IMR-90 (cell line): ENCODE measurements at regions not wholly inside any gene's neighbourhood (a gene's known extent, or its start where the extent isn't known, plus 50 kb on each side); places are given as distances from the start of the nearest gene placed in this dataset.

Experiments used
- ATAC-seq: fragments of 200-7000 bp; cut with Tn5 transposase; 2 replicates; pipeline ENCODE4 v1.9.1; 2020; ENCODE audit warnings: low read depth, mild to moderate bottlenecking, moderate library complexity
- BruUV-seq: library from RNA; stranded (reverse); fragments of 400-500 nt; replicated peaks from 2 replicates; lab custom pipeline; 2021; lab: Mats Ljungman, UMichigan
- CTCF ChIA-PET: fragments of 300-600 bp; formaldehyde crosslinking; extraction: SDS; loops from one replicate; lab custom pipeline; 2021; ENCODE audit warnings: antibody characterized with exemption; lab: Yijun Ruan, JAX
- POLR2A ChIA-PET: fragments of 300-600 bp; sonication (Branson Sonifier 250); formaldehyde crosslinking; loops from one replicate; lab custom pipeline; 2022; ENCODE audit warnings: antibody characterized with exemption; ENCODE audit not compliant: unreplicated experiment; lab: Charles Lee
- DNase-seq: peaks from one replicate; pipeline ENCODE4 v3.0.0; 2013
- H2AFZ ChIP-seq: replicated peaks from 2 replicates; pipeline ENCODE3; 2013; ENCODE audit warnings: low read length, mild to moderate bottlenecking; ENCODE audit not compliant: poor library complexity
- H2AK5ac ChIP-seq: 2 replicates; pipeline ENCODE4 v1.6.1; 2013; ENCODE audit warnings: low read depth, low read length, inconsistent platforms
- H2AK9ac ChIP-seq: replicated peaks from 2 replicates; pipeline ENCODE3; 2013; ENCODE audit warnings: mild to moderate bottlenecking, low read depth, low read length, moderate library complexity; ENCODE audit not compliant: poor library complexity
- H2BK120ac ChIP-seq: 2 replicates; pipeline ENCODE4 v1.6.1; 2013; ENCODE audit warnings: low read depth, low read length, inconsistent platforms
- H2BK15ac ChIP-seq: 3 replicates; pipeline ENCODE4 v1.6.1; 2013; ENCODE audit warnings: low read depth, low read length, inconsistent platforms
- H2BK20ac ChIP-seq: 2 replicates; pipeline ENCODE4 v1.6.1; 2013; ENCODE audit warnings: low read depth, mild to moderate bottlenecking, inconsistent platforms, low read length, moderate library complexity
- H2BK5ac ChIP-seq: 2 replicates; pipeline ENCODE4 v1.6.1; 2013; ENCODE audit warnings: mild to moderate bottlenecking, low read depth, low read length, inconsistent platforms; ENCODE audit not compliant: poor library complexity, severe bottlenecking
- H3K14ac ChIP-seq: replicated peaks from 2 replicates; pipeline ENCODE4 v1.6.1; 2013; ENCODE audit warnings: low read depth, low read length, inconsistent platforms
- H3K18ac ChIP-seq: 2 replicates; pipeline ENCODE4 v1.6.1; 2013; ENCODE audit warnings: low read depth, low read length, control low read depth
- H3K23ac ChIP-seq: 2 replicates; pipeline ENCODE4 v1.6.1; 2013; ENCODE audit warnings: low read depth, low read length, inconsistent platforms
- H3K27ac ChIP-seq: 2 replicates; pipeline ENCODE4 v1.5.1; 2013; ENCODE audit warnings: mild to moderate bottlenecking, control low read depth, low read length; ENCODE audit not compliant: insufficient read depth
- H3K27me3 ChIP-seq: 2 replicates; pipeline ENCODE4 v1.6.1; 2013; ENCODE audit warnings: low read length; ENCODE audit not compliant: control insufficient read depth, insufficient read depth
- H3K36me3 ChIP-seq: 2 replicates; pipeline ENCODE4 v1.6.1; 2013; ENCODE audit warnings: low read length, mixed read lengths; ENCODE audit not compliant: control insufficient read depth, insufficient read depth
- H3K4ac ChIP-seq: 2 replicates; pipeline ENCODE4 v1.6.1; 2013; ENCODE audit warnings: low read depth, low read length, inconsistent platforms
- H3K4me1 ChIP-seq: 2 replicates; pipeline ENCODE4 v1.6.1; 2013; ENCODE audit warnings: low read length, mixed read lengths; ENCODE audit not compliant: control insufficient read depth, insufficient read depth
- H3K4me2 ChIP-seq: 2 replicates; pipeline ENCODE4 v1.6.1; 2013; ENCODE audit warnings: low read depth, mild to moderate bottlenecking, control low read depth, low read length, moderate library complexity
- H3K4me3 ChIP-seq: 2 replicates; pipeline ENCODE4 v1.5.1; 2013; ENCODE audit warnings: low read depth, mild to moderate bottlenecking, control low read depth, low read length, moderate library complexity; ENCODE audit not compliant: insufficient read depth
- H3K56ac ChIP-seq: 2 replicates; pipeline ENCODE4 v1.6.1; 2013; ENCODE audit warnings: low read length, inconsistent platforms; ENCODE audit not compliant: insufficient read depth; ENCODE audit errors: extremely low read depth
- H3K79me1 ChIP-seq, 2 experiments: 2 replicates each; pipeline ENCODE4 v1.6.1; 2013; ENCODE audit warnings: low read length in 2 of 2, inconsistent platforms in 1 of 2, low read depth in 1 of 2
- H3K9ac ChIP-seq: 2 replicates; pipeline ENCODE4 v1.6.1; 2013; ENCODE audit warnings: low read depth, low read length, control low read depth
- H3K9me1 ChIP-seq: 2 replicates; pipeline ENCODE4 v1.6.1; 2013; ENCODE audit warnings: low read length, inconsistent platforms; ENCODE audit not compliant: insufficient read depth
- H3K9me3 ChIP-seq: 2 replicates; pipeline ENCODE4 v1.6.1; 2013; ENCODE audit warnings: low read length; ENCODE audit not compliant: control insufficient read depth, insufficient read depth
- H4K20me1 ChIP-seq: 2 replicates; pipeline ENCODE4 v1.6.1; 2013; ENCODE audit warnings: low read length, inconsistent platforms; ENCODE audit not compliant: insufficient read depth
- H4K5ac ChIP-seq: 2 replicates; pipeline ENCODE4 v1.6.1; 2013; ENCODE audit warnings: mild to moderate bottlenecking, low read depth, low read length, control low read depth
- H4K8ac ChIP-seq, 2 experiments: 2 replicates each; pipeline ENCODE4 v1.6.1; 2013; ENCODE audit warnings: low read depth in 2 of 2, low read length in 2 of 2, control low read depth in 1 of 2, inconsistent platforms in 1 of 2
- H4K91ac ChIP-seq: 2 replicates; pipeline ENCODE4 v1.6.1; 2013; ENCODE audit warnings: low read depth, low read length, inconsistent platforms; ENCODE audit not compliant: insufficient read depth
- CHD1 ChIP-seq: IDR thresholded peaks from 2 replicates; pipeline ENCODE4 v1.6.1; 2012; ENCODE audit warnings: low read depth, low read length, improper control_type of control experiment
- CTCF ChIP-seq: conservative IDR thresholded peaks from 2 replicates; pipeline ENCODE4 v1.5.1; 2012; ENCODE audit warnings: mild to moderate bottlenecking, low read depth, low read length, improper control_type of control experiment
- FOS ChIP-seq: fragments of 150-350 bp; IDR thresholded peaks from 2 replicates; pipeline ENCODE4 v1.6.1; 2016; ENCODE audit warnings: low read depth, low read length
- NFE2L2 ChIP-seq: fragments of 150-350 bp; IDR thresholded peaks from 2 replicates; pipeline ENCODE4 v1.6.1; 2016; ENCODE audit warnings: low read depth, mild to moderate bottlenecking, low read length
- SMC3 ChIP-seq: fragments of 150-350 bp; IDR thresholded peaks from 2 replicates; pipeline ENCODE4 v1.6.1; 2016; ENCODE audit warnings: low read depth, mild to moderate bottlenecking, antibody characterized with exemption, low read length, moderate library complexity
- USF2 ChIP-seq: fragments of 150-350 bp; IDR thresholded peaks from 2 replicates; pipeline ENCODE4 v1.6.1; 2017; ENCODE audit warnings: mild to moderate bottlenecking, antibody characterized with exemption, low read length, low read depth
- WGBS, 2 experiments: methylation state at CpG; one replicate each; pipeline versions ENCODE4 v1.1.5 to v1.1.7; 2013; ENCODE audit warnings: missing lambda C conversion rate in 2 of 2; ENCODE audit not compliant: insufficient read length in 1 of 2; ENCODE audit errors: extremely low coverage in 2 of 2; 5-methylcytosine and 5-hydroxymethylcytosine counted together
- dilution Hi-C: fragments of 300-500 bp; cut with HindIII; formaldehyde crosslinking; loops from one replicate; pipeline ENCODE4 v1.14.3; 2018; ENCODE audit warnings: low sequenced_read_pairs; ENCODE audit not compliant: unreplicated experiment
- in situ Hi-C: fragments of 300-500 bp; cut with MboI; formaldehyde crosslinking; loops from 3 replicates; pipeline ENCODE4 v1.14.3; 2019; ENCODE audit warnings: low sequenced_read_pairs, inconsistent platforms, mixed read lengths
- intact Hi-C: fragments of 100-400 bp; cut with micrococcal nuclease; formaldehyde crosslinking; loops from 2 replicates; pipeline ENCODE4 v1.10.0; 2022

GRCh38 chr3:111319598-111319997 lies 222.4 kb upstream of the CD96 start:
- Histone ChIP-seq H3K4me2 (no peak overlapping the region), H3K18ac (no peak overlapping the region), H2BK120ac (no peak overlapping the region), H4K91ac (no peak overlapping the region), H3K4me1 (peaks cover 7% of the 10 kb centered on the region), H3K23ac (no peak overlapping the region), H4K20me1 (no peaks in the 10 kb centered on the region), H3K4ac (no peak overlapping the region), H3K27ac (no peak overlapping the region), H2AK5ac (no peak overlapping the region), H3K4me3 (no peak overlapping the region), H3K79me1 (no peaks in the 10 kb centered on the region), H2BK15ac (no peak overlapping the region), H3K14ac (no peak overlapping the region), H2AFZ (no peak overlapping the region), H3K36me3 (no peaks in the 10 kb centered on the region), H2BK5ac (no peak overlapping the region), H2BK20ac (no peak overlapping the region), H4K5ac (no peak overlapping the region), H3K9ac (no peak overlapping the region), H3K27me3 (no peaks in the 10 kb centered on the region), H3K56ac (no peak overlapping the region), H3K9me3 (no peaks in the 10 kb centered on the region), H2AK9ac (no peak overlapping the region), H3K9me1 (no peaks in the 10 kb centered on the region; the same call in 1 of the 2 replicates), H4K8ac (no peak overlapping the region)
- TF ChIP-seq NFE2L2 = no peak
- TF ChIP-seq FOS = no peak
- no peak for TF ChIP-seq SMC3
- TF ChIP-seq USF2 = no peak
- no peak for TF ChIP-seq CHD1
- TF ChIP-seq CTCF = no peak
- intact Hi-C loops = loop anchor here (5.0 kb wide), 1 partner anchor 72 kb away; no protein-coding TSS in a partner anchor
- no CpG with 5 or more reads among the region's 1 CpG for WGBS, 2 experiments
- in situ Hi-C loops = no loop called here
- dilution Hi-C loops = no loop called here
- ChIA-PET POLR2A (no interaction called here), CTCF (interaction anchor here (0.6 kb wide), 1 partner anchor 251 kb away, joined by 4 read pairs; no protein-coding TSS in a partner anchor)
- ATAC-seq (no peak), DNase-seq (no peak)
- no TSS peak for BruUV-seq
